ENCODE measurements at regions not wholly inside any gene's neighbourhood (a gene's known extent, or its start where the extent isn't known, plus 50 kb on each side); places are given as distances from the start of the nearest gene placed in this dataset.
"Not testable (repeated sequence)": the region's sequence is repeated elsewhere in the genome, so short reads cannot be mapped to it uniquely, and the experiment has no call there.

GRCh38 chr12:105600911-105601545 lies 270.5 kb downstream of the C12orf75 start:
- no peaks in the 10 kb centered on the region for H3K36me3 ChIP-seq
- no peak for DNase-seq
- no peaks in the 10 kb centered on the region for H3K27me3 ChIP-seq (ENCODE audit: low read depth)
- no peak overlapping the region for H3K27ac ChIP-seq (replicated peaks)
- TF ChIP-seq, protein P1, sequence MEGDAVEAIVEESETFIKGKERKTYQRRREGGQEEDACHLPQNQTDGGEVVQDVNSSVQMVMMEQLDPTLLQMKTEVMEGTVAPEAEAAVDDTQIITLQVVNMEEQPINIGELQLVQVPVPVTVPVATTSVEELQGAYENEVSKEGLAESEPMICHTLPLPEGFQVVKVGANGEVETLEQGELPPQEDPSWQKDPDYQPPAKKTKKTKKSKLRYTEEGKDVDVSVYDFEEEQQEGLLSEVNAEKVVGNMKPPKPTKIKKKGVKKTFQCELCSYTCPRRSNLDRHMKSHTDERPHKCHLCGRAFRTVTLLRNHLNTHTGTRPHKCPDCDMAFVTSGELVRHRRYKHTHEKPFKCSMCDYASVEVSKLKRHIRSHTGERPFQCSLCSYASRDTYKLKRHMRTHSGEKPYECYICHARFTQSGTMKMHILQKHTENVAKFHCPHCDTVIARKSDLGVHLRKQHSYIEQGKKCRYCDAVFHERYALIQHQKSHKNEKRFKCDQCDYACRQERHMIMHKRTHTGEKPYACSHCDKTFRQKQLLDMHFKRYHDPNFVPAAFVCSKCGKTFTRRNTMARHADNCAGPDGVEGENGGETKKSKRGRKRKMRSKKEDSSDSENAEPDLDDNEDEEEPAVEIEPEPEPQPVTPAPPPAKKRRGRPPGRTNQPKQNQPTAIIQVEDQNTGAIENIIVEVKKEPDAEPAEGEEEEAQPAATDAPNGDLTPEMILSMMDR (IDR thresholded peaks at IDR 0.05; ENCODE audit: borderline replicate concordance), result no peak
- H3K9me3 ChIP-seq (replicated peaks), result no peaks in the 10 kb centered on the region
- H3K4me3 ChIP-seq, result no peak overlapping the region
- no peaks in the 10 kb centered on the region for H3K4me1 ChIP-seq
- intact Hi-C loops (cut with micrococcal nuclease), result no loop called here

- H3K9me3 ChIP-seq (replicated peaks); H3K4me3 ChIP-seq; H3K27me3 ChIP-seq (ENCODE audit: low read depth); DNase-seq; H3K36me3 ChIP-seq; H3K4me1 ChIP-seq; intact Hi-C loops (cut with micrococcal nuclease); H3K27ac ChIP-seq (replicated peaks): not testable (repeated sequence)
Observed at GRCh38 chr12:105602312-105602711, 271.8 kb downstream of the C12orf75 start.

- H3K4me3 ChIP-seq; H3K27ac ChIP-seq (replicated peaks); H3K9me3 ChIP-seq (replicated peaks); H3K36me3 ChIP-seq; intact Hi-C loops (cut with micrococcal nuclease); DNase-seq; H3K27me3 ChIP-seq (ENCODE audit: low read depth); H3K4me1 ChIP-seq: not testable (repeated sequence)
Observed at GRCh38 chr12:105604281-105604680, 273.8 kb downstream of the C12orf75 start.

DNA sequence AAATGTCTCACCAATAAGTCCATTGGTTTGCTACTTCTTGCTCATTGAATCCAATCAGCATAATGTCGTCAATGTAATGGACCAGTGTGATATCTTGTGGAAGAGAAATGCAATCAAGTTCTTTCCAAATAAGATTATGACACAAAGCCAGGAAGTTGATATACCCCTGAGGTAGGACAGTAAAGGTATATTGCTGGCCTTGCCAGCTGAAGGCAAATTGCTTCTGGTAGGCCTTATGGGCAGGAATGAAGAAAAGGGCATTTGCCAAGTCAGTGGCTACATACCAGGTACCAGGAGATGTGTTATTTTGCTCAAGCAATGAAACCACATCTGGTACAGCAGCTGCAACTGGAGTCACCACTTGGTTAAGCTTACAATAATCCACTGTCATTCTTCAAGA lies 276.1 kb downstream of the C12orf75 start:
- H3K27ac ChIP-seq (replicated peaks); intact Hi-C loops (cut with micrococcal nuclease); H3K4me3 ChIP-seq; H3K9me3 ChIP-seq (replicated peaks); DNase-seq; H3K27me3 ChIP-seq (ENCODE audit: low read depth); H3K36me3 ChIP-seq; H3K4me1 ChIP-seq: not testable (repeated sequence)

- intact Hi-C loops (cut with micrococcal nuclease); DNase-seq; H3K4me3 ChIP-seq; H3K27me3 ChIP-seq (ENCODE audit: low read depth); H3K9me3 ChIP-seq (replicated peaks); H3K36me3 ChIP-seq; H3K27ac ChIP-seq (replicated peaks): not testable (repeated sequence)
- H3K4me1 ChIP-seq, result peaks cover 12% of the 10 kb centered on the region
Observed at GRCh38 chr12:105609001-105609400, 278.5 kb downstream of the C12orf75 start.

DNA sequence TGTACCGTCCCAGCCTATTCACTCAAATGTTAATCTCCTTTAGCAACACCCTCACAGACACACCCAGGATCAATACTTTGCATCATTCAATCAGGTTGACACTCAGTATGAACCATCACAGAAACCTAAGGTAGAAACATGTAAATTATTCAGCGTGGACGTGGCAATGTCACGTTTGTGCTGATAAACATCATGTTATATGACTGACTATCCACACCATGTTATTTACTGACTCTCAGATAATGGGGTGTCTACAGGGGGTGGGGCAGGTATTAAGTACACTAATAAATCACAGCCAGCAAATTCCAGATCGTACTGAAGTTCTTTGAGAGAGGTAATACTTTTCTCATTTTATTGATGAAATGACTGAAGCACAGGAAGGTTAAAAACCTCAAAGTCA lies 280.0 kb downstream of the C12orf75 start:
- Histone ChIP-seq H3K4me3 (no peak overlapping the region), H3K27ac (replicated peaks) (no peak overlapping the region), H3K4me1 (peaks cover 12% of the 10 kb centered on the region), H3K36me3 (no peaks in the 10 kb centered on the region), H3K27me3 (ENCODE audit: low read depth) (no peaks in the 10 kb centered on the region), H3K9me3 (replicated peaks) (no peaks in the 10 kb centered on the region)
- intact Hi-C loops (cut with micrococcal nuclease), result no loop called here
- TF ChIP-seq, protein P1 (IDR thresholded peaks at IDR 0.05; ENCODE audit: borderline replicate concordance), result no peak
- no peak for DNase-seq

- no peaks in the 10 kb centered on the region for H3K36me3 ChIP-seq
- no peaks in the 10 kb centered on the region for H3K9me3 ChIP-seq (replicated peaks)
- H3K4me1 ChIP-seq, result peaks cover 12% of the 10 kb centered on the region
- H3K4me3 ChIP-seq, result no peak overlapping the region
- intact Hi-C loops (cut with micrococcal nuclease), result no loop called here
- TF ChIP-seq, protein P1 (IDR thresholded peaks at IDR 0.05; ENCODE audit: borderline replicate concordance), result no peak
- DNase-seq, result no peak
- H3K27ac ChIP-seq (replicated peaks), result no peak overlapping the region
- no peaks in the 10 kb centered on the region for H3K27me3 ChIP-seq (ENCODE audit: low read depth)
Observed at GRCh38 chr12:105611340-105611739, 280.8 kb downstream of the C12orf75 start.

- H3K36me3 ChIP-seq, result no peaks in the 10 kb centered on the region
- no peak overlapping the region for H3K4me3 ChIP-seq
- DNase-seq, result no peak
- TF ChIP-seq, protein P1 (IDR thresholded peaks at IDR 0.05; ENCODE audit: borderline replicate concordance), result no peak
- H3K4me1 ChIP-seq, result peaks cover 12% of the 10 kb centered on the region
- H3K9me3 ChIP-seq (replicated peaks), result no peaks in the 10 kb centered on the region
- intact Hi-C loops (cut with micrococcal nuclease), result no loop called here
- H3K27ac ChIP-seq (replicated peaks), result no peak overlapping the region
- no peaks in the 10 kb centered on the region for H3K27me3 ChIP-seq (ENCODE audit: low read depth)
Observed at GRCh38 chr12:105613269-105613668, 282.8 kb downstream of the C12orf75 start.
